ENCODE measurements at regions not wholly inside any gene's neighbourhood (a gene's known extent, or its start where the extent isn't known, plus 50 kb on each side); places are given as distances from the start of the nearest gene placed in this dataset.

GRCh38 chr6:40313582-40313981 is 273.6 kb downstream of the LRFN2 start:
- Histone ChIP-seq H3K27ac (no peak overlapping the region), H3K4me3 (no peak overlapping the region), H3K9ac (ENCODE audit: low read depth in 2 of 2, low read length in 2 of 2) (no peak overlapping the region), H3K4me1 (no peaks in the 10 kb centered on the region), H3K36me3 (no peaks in the 10 kb centered on the region), H3K9me3 (no peaks in the 10 kb centered on the region), H3K27me3 (peaks cover under 1% of the 10 kb centered on the region)
- TF ChIP-seq CTCF (IDR thresholded peaks at IDR 0.05), result no peak
- no peak for DNase-seq
- intact Hi-C loops (cut with DNase I), result loop anchor here (10.0 kb wide), 1 partner anchor 949 kb away; no protein-coding TSS in a partner anchor

GRCh38 chr6:40312213-40313015 is 274.8 kb downstream of the LRFN2 start:
- Histone ChIP-seq H3K9ac (ENCODE audit: low read depth in 2 of 2, low read length in 2 of 2) (no peak overlapping the region), H3K9me3 (no peaks in the 10 kb centered on the region), H3K27me3 (peaks cover 5% of the 10 kb centered on the region), H3K4me3 (no peak overlapping the region), H3K36me3 (no peaks in the 10 kb centered on the region), H3K4me1 (no peaks in the 10 kb centered on the region), H3K27ac (no peak overlapping the region)
- no peak for TF ChIP-seq CTCF (IDR thresholded peaks at IDR 0.05)
- intact Hi-C loops (cut with DNase I), result loop anchor here (10.0 kb wide), 1 partner anchor 948 kb away; no protein-coding TSS in a partner anchor
- DNase-seq, result no peak

GRCh38 chr6:40308533-40309306 is 278.4 kb downstream of the LRFN2 start:
- DNase-seq, result peak; percentile 73
- no peak overlapping the region for H3K4me3 ChIP-seq
- H3K27me3 ChIP-seq, result peaks cover 5% of the 10 kb centered on the region
- H3K27ac ChIP-seq, result no peak overlapping the region
- TF ChIP-seq CTCF (IDR thresholded peaks at IDR 0.05), result peak; percentile 90
- no peaks in the 10 kb centered on the region for H3K36me3 ChIP-seq
- H3K4me1 ChIP-seq, result no peaks in the 10 kb centered on the region
- H3K9me3 ChIP-seq, result no peaks in the 10 kb centered on the region
- intact Hi-C loops (cut with DNase I), result loop anchor here (2.0 to 10.0 kb wide), 2 partner anchors 328 to 444 kb away; no protein-coding TSS in a partner anchor
- no peak overlapping the region for H3K9ac ChIP-seq (ENCODE audit: low read depth in 2 of 2, low read length in 2 of 2)

- Histone ChIP-seq H3K9ac (ENCODE audit: low read depth in 2 of 2, low read length in 2 of 2) (no peak overlapping the region), H3K27me3 (peaks cover 5% of the 10 kb centered on the region), H3K36me3 (no peaks in the 10 kb centered on the region), H3K27ac (no peak overlapping the region), H3K4me1 (no peaks in the 10 kb centered on the region), H3K4me3 (no peak overlapping the region), H3K9me3 (no peaks in the 10 kb centered on the region)
- intact Hi-C loops (cut with DNase I), result loop anchor here (2.0 to 10.0 kb wide), 2 partner anchors 327 to 443 kb away; no protein-coding TSS in a partner anchor
- TF ChIP-seq CTCF (IDR thresholded peaks at IDR 0.05), result no peak
- DNase-seq, result no peak
Measured at GRCh38 chr6:40307712-40308111, 279.5 kb downstream of the LRFN2 start.

- intact Hi-C loops (cut with DNase I), result loop anchor here (10.0 kb wide), 1 partner anchor 438 kb away; no protein-coding TSS in a partner anchor
- H3K27me3 ChIP-seq, result no peaks in the 10 kb centered on the region
- TF ChIP-seq CTCF (IDR thresholded peaks at IDR 0.05), result no peak
- H3K27ac ChIP-seq, result no peak overlapping the region
- H3K36me3 ChIP-seq, result no peaks in the 10 kb centered on the region
- DNase-seq, result no peak
- no peak overlapping the region for H3K4me3 ChIP-seq
- no peaks in the 10 kb centered on the region for H3K9me3 ChIP-seq
- H3K9ac ChIP-seq (ENCODE audit: low read depth in 2 of 2, low read length in 2 of 2), result no peak overlapping the region
- H3K4me1 ChIP-seq, result no peaks in the 10 kb centered on the region
Measured at GRCh38 chr6:40302856-40303454, 284.2 kb downstream of the LRFN2 start.
